ENCODE measurements at regions not wholly inside any gene's neighbourhood (a gene's known extent, or its start where the extent isn't known, plus 50 kb on each side); places are given as distances from the start of the nearest gene placed in this dataset.

DNA sequence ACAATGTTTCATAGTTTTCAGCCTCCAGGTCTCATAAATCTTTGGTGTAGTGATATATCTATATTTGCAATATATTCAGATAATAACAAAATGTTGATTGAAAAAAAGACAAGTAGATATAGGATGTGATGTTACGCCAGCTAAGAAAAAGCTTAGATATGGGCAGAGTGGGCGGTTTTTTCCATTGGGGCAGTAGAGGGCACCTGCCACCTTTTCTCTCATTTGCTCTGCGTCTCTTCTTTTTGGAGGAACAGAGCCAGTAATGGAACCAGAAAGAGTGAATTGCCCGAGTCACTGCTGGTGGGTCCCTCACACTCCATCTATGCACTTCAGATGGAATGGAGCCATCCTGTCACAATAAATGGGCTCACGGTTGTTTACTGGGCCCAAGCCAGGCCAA, 62.1 kb upstream of the FANCC start:
- no peak for DNase-seq (ENCODE audit: insufficient read length, low spot score)
- TF ChIP-seq, protein P1, sequence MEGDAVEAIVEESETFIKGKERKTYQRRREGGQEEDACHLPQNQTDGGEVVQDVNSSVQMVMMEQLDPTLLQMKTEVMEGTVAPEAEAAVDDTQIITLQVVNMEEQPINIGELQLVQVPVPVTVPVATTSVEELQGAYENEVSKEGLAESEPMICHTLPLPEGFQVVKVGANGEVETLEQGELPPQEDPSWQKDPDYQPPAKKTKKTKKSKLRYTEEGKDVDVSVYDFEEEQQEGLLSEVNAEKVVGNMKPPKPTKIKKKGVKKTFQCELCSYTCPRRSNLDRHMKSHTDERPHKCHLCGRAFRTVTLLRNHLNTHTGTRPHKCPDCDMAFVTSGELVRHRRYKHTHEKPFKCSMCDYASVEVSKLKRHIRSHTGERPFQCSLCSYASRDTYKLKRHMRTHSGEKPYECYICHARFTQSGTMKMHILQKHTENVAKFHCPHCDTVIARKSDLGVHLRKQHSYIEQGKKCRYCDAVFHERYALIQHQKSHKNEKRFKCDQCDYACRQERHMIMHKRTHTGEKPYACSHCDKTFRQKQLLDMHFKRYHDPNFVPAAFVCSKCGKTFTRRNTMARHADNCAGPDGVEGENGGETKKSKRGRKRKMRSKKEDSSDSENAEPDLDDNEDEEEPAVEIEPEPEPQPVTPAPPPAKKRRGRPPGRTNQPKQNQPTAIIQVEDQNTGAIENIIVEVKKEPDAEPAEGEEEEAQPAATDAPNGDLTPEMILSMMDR (IDR thresholded peaks at IDR 0.05; ENCODE audit: insufficient read depth, missing control alignments): peak; percentile 15
- no peak for FAIRE-seq

DNA sequence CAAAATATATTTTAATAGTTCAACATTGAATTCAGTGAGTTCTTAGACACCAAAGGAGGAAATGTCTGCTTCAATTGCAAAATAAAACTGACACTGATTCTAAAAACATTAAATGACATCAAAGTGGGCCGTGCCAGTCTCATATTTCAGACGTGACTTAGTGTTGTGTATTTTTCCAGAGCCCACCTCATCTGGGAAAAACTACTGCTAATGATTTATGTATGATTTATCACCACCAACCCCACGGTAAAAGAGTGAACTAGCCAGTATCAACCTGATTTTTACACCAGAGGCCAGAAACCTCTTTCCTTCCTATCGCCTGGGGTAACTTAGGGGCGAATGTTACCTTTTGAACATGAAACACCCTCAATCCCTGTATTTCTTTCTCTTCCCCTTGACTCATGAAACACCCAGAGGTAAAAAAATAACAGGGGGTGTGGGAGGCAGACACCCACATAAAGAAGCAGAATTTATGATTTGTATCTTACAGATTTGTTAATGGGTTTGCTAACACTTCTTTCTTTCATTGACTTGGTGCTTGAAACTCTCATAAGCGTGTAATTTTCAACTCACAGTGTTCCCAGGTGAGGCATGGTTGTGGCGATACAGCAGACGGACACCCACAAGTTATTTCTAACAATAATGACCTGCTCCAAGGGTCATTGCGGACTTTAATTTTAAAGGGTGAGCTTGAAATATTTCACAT, 56.4 kb upstream of the FANCC start:
- FAIRE-seq: no peak
- DNase-seq (ENCODE audit: insufficient read length, low spot score): no peak

DNA sequence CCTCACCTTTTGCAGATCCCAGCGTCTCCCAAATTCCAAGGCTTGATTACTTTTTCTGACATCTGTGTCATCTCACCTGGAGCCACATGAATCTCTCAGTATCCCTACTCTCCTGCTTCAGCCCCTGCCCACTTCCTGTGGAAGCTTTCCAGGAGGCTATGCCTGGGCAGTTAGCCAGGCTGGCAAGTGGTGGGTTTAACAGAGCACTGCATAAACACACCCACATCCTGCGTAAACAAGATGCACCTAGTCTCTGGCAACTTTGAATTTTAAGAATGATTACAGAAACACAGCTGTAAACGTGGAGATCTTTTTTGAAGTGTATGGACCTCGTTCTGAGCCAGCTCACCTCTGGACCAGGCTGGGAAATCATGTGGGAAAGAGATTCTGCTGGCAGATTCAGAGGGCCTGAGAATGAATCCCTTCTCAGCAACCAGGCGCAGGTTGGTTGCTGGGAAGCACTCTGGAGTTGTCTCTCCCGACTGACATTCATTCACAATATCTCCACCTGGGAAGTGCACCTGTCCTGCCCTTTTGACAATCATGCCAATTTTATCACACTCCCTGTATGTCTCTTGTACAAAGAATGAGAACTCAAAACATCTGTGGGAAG, 55.7 kb upstream of the FANCC start:
- TF ChIP-seq, protein P1 (IDR thresholded peaks at IDR 0.05; ENCODE audit: insufficient read depth, missing control alignments): no peak
- DNase-seq (ENCODE audit: insufficient read length, low spot score) (no peak), FAIRE-seq (no peak)

More for the DNA sequence above, 56.4 kb upstream of the FANCC start:
- TF ChIP-seq, protein P1 (IDR thresholded peaks at IDR 0.05; ENCODE audit: insufficient read depth, missing control alignments): no peak

DNA sequence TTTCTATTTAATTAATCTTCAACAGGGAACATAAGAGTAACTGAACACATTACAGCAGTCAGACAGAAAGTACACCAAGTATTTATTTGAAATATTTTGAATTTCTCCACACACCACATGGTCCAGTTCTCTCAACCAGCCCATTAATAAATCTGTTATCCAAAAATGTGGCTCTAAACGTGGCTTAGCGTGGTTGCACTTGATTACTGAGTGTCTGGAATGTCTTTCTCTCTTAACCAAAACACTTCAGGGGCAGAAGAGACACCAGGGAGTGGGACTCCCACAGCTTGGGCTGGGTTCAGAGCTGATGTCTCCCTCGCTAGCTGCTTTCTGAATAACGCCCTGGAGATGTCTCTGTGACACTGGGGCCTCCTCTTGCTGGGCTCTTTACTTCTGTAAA, 52.6 kb upstream of the FANCC start:
- FAIRE-seq: no peak
- DNase-seq (ENCODE audit: insufficient read length, low spot score): no peak
- TF ChIP-seq, protein P1 (IDR thresholded peaks at IDR 0.05; ENCODE audit: insufficient read depth, missing control alignments): no peak

DNA sequence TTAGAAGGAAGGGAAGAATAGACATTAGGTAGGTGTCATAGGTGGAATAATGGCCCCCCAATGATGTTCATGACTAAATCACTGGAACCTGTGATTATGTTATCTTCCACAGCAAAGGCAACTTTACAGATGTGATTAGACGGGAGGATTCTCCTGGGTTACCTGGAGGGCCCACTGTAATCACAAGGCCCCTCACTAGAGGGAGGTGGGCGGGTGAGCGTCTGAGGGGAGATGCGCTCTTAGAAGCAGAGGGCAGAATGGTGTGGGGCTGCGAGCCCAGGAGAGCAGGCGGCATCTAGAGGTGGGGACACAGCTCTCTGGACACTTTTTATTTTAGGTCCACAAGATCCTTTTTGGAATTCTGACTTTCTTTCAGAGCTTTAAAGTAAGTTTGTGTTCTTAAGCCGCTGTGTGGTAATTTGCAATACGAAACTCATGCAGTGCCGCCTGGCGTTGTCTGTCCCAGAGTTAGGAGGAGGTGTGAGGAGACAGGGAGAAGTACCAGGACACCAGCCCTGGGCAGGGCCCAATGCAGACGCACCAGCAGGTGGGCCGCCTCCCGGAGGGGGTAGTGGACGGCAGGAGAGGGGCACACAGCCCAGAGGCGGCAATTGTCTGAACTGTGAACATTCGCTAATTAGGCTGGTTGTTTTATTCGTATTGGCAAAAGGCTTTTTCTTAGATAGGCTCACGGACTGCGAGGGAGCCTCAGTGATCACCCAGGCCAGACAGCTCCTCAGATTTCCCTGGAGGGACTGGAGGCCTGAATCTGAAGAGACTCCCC, 51.1 kb upstream of the FANCC start:
- FAIRE-seq (no peak), DNase-seq (ENCODE audit: insufficient read length, low spot score) (no peak)
- TF ChIP-seq, protein P1 (IDR thresholded peaks at IDR 0.05; ENCODE audit: insufficient read depth, missing control alignments): no peak

Measured in D721Med (cell line).